T-helper 1 cell (primary cell): ENCODE measurements at regions not wholly inside any gene's neighbourhood (a gene's known extent, or its start where the extent isn't known, plus 50 kb on each side); places are given as distances from the start of the nearest gene placed in this dataset.

Experiments used
- DNase-seq, 5 donors: peaks; one replicate each; pipeline ENCODE4 v3.0.0-alpha.2; 2012 to 2020

DNA sequence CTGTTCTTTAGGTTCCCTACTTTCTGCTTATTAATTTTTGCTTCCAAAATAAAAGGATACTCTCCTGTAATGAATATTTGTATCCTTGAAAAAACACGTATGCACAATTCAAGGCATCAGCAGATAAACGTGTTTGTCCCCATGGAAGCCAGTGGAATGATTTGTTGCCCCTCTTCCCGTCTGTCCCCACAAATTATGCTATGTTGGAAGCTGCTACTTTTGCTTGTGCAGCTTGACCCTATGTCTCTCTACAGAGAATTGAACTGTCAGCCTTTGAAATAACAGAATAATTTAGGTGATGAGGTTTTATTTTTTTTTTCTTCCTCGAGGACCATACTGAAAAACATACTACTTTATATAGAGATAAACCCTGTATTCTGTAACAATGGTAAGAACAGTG lies 401.5 kb upstream of the GOLIM4 start:
- no peak for DNase-seq

DNA sequence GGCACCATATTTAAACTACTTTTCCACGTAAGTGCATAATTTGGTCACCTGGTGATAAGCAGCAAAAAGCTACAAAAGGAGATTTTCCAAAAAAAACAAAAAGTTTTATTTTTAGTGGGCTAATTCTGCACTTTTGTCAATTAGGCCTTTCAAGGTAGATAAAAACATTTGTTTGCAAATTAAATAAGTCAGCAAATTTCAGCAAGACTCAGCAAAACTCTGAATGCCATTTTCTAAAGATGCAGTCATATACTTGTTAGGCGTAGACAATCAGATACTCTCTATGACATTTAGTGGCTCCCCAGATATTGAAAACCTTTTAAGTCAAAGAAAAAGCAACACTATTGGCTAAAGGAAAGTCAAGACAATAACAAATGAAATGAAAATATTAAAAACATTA lies 400.2 kb upstream of the GOLIM4 start:
- no peak for DNase-seq

DNA sequence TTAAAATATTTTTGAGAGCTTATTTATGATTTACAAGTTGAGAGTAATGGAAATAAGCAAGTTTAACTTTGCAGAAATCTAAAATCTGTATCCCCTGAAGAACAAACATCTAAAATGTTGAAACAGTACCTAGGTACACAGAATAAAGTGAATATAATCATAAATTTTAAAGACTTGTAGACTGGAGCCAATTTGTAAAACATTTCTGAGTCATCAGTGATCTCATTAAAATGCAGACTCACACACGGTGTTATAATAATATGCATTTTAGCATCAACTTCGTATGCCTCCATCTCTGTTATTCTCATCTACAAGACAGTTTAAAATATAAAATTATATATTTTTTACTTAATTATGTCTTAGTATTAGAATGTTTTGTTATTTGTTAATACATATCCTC lies 399.5 kb upstream of the GOLIM4 start:
- no peak for DNase-seq

DNA sequence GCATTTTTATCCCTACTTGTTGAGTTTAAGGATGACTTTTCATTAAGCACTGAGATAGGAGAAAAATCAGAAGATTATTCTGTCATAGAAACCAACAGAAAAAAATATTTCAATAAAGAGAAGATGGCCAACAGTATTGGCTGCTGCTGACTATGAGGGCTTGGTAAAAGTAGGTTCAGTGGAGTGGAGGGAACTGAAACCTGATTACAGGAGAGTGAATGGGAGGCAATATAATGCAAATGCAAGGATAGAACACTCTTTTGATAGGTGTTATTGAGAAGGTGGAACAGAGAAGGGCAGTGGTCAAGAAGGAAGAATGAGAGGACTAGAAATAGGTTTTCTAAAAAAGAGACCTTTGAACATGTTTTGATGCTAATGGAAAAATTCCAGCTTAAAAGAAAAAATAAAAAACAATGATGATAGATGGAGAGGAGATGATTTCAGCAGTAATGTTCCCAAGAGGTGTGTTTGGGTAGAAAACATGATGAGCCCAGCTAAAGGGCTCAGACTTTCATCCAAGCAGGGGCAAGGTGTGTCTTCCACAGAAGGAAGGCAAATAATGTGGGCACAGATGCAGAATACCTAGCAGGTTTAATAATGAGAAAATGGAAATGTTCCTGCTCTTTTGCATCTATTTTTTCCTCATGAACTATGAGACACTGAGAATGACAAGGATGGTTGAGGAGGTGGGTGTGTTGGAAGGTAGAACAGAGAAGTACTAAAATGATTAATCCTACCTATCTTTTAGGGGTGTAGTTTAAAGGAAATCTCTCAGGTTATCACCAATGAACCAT lies 397.9 kb upstream of the GOLIM4 start:
- DNase-seq, result no peak

DNA sequence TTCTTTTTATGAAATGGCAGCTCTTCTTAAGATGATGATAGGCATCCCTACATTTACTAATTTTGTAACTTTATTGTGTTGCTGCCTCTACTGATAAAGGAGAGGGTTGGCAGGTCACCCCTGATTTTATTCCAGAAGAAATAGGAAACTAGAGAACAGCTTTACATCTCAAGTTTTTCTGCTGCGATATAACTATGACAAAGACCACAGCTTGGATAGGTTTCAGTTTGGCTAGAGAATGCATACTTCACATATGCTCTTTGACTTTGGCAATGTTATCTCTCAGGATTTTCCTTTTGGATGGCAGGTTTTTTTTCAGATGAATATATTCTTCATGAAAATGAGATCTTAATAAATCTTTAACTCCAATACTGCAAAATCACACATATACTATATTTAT lies 395.3 kb upstream of the GOLIM4 start:
- DNase-seq, result no peak

GRCh38 chr3:168489301-168489700 lies 393.6 kb upstream of the GOLIM4 start:
- DNase-seq, result no peak

DNA sequence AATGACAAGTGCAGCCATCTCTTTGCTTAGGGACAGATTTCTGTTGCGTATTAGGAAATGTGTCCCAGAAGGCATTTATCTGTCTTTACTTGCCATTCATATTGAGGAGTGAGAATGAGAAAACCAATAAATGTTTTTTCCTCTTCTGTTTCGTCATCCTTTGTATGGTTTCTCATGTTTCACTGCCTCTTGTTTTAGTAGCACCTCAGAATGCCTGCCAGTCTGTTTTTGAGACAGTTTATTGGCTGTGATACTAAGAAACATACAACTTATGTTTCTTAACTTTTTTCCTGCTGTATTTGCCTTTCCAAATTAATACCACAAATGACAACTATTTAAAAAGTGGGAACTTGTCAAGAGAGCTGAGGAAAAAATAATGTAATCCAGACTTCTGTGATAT lies 390.2 kb upstream of the GOLIM4 start:
- DNase-seq, result no peak

DNA sequence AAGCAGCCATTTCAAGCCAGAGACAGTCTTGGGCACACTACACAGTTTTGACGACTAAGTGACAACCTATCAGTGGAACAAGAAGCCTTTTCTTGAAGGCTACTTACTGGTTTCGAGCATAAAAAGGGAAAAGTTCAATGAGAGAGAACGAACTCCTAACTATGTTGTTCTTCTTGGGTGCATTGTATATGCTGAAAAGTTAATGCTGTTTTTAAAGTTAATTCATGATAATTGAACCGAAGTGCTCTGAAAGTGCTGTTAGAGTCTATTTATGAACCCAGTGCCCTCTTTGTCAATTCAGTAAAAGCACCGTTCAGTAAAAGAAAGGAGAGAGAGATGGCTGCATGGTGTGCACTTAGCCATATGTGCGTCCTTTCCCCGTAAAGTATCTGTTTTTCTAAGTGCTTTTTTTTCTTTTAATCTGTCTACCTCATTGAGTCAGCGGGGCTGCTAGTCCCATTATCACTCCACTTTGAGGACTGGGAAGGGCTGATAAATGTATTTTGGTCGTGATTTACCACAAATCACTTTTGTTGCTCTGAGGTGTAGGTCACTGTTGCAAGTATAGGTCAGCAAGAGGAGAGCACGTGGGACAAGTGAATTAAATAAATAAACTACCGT lies 380.7 kb upstream of the GOLIM4 start:
- no peak for DNase-seq

- no peak for DNase-seq
Measured at GRCh38 chr3:168475704-168476103, 380.0 kb upstream of the GOLIM4 start.

GRCh38 chr3:168473334-168473890 lies 377.7 kb upstream of the GOLIM4 start:
- DNase-seq, result no peak

- no peak for DNase-seq
Measured at GRCh38 chr3:168472783-168473182, 377.1 kb upstream of the GOLIM4 start.

DNA sequence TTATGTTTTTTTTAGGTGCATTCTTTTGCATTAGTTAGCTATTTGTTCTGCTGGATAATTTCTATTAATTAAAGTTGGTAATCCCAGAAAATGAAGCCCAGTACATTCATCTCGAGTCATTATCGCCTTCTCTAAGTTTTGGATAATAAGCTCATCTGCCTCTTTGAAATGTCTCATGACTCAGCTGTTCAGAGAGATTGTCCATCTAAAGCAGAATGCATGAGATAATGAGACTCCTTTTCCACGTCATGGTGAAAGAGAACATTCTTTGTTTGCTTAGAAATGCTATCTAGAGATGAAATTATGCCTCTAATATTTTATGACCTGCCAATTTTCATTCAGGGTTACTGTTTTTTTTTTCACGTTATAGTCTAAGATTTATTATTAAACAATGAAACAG lies 374.7 kb upstream of the GOLIM4 start:
- no peak for DNase-seq

DNA sequence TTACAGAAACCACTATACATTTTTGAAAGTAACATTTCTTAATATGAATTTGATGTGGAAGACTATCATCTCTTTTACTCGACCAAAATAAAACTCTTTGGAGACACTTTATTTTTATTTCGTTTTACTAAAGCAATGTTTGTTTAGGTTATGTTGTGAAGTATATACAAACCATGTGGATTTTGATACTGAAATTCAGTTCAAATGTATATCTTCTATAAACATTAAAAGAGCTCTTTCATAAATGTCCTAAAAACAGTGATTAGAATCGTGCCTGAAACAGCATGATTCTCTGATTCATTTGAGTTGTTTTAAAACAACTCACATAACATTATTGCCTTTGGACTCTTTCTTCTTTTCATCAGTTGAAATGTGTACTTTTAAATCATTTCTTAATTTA lies 373.7 kb upstream of the GOLIM4 start:
- no peak for DNase-seq

DNA sequence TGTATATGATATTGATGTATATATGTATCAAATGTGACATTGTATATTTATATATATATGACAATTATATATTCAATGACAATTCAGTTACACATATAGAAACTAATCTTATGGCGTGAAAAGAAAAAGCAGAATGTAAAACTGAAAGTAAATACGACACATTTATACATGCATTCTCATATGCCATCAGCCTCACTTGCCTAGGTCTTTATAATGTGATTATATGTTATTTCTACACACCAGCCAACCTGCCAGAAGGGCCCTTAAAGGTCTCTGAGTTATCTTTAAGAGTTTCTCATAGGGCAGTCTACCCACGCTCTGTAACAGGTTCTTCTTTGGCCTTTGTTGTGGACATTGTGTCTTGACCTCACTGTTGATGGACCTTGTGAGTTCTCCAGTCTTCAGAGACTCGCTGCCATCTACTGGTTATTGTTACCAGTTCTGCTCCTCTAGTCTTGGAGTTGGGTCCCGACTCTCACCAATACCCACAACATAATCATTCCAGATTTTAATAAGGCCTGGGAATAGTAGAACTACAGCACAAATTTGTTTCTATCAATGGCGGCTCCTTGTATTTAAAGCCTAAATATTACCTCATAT lies 371.5 kb upstream of the GOLIM4 start:
- DNase-seq, result peak in 1 of 5 donors; percentile 0

DNA sequence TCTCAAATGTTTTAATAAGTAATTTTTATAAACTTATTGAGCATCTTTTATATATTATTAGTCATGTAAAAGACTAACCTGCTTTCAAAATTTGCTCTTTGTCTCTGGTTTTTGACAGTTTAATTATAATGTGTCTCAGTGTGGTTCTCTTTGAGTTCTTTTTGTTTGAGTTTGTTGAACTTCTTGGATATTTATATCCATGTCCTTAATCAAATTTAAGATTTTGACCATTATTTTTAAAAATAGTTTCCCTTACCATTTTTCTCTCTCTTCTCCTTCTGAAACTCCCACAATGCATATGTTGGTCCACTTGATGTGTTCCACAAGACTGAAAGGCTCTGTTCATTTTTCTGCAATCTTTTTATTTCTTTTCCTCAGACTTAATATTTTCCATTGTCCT lies 366.1 kb upstream of the GOLIM4 start:
- no peak for DNase-seq

GRCh38 chr3:168459226-168459784 lies 363.6 kb upstream of the GOLIM4 start:
- DNase-seq, result no peak

DNA sequence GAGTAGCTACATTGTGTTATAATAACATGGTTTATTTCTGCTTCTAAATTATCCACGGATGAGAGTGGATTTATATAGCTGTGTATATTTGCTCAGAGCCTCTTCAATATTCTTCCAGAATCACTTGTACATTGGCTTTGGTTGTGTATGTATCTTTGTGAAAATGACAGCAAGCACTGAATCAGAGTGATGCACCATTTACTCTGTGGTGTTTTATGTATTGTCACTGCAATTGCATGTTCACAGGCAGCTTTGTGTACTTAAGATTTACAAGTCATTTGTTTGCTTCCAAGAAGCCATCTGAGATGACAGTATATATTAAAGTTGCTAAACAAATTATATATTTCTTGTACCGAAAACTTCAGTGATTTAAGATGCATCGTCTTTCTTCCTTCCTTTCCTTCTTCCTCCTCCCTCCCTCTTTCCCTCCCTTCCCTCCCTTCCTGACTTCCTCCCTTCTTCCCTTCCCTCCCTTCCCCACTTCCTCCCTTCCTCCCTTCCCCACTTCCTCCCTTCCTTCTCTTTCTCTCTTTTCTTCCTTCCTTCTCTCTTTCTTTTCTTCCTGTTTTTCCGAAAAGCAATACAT lies 362.3 kb upstream of the GOLIM4 start:
- no peak for DNase-seq

- DNase-seq, result no peak
Measured at GRCh38 chr3:168455814-168456213, 360.1 kb upstream of the GOLIM4 start.

GRCh38 chr3:168453623-168454022 lies 357.9 kb upstream of the GOLIM4 start:
- DNase-seq, result no peak

DNA sequence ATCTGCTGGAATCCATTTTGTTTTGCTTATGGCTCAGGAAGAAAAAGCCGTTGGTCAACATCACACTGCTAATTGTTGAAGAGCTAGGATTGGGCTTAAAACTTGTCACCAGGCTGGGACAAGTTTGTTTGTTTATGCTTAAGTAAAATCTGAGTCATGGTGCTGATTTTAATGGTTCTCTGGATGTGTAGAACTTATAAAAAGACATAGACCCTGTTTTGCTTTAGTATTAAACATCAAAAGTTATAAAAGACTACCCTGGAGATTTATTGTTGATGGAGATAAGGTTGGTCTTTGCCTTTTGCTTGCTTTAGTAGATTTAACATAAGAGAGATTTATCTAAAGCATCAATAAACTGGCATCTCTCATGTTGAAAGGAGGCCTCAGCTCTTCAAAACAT lies 348.2 kb upstream of the GOLIM4 start:
- no peak for DNase-seq

DNA sequence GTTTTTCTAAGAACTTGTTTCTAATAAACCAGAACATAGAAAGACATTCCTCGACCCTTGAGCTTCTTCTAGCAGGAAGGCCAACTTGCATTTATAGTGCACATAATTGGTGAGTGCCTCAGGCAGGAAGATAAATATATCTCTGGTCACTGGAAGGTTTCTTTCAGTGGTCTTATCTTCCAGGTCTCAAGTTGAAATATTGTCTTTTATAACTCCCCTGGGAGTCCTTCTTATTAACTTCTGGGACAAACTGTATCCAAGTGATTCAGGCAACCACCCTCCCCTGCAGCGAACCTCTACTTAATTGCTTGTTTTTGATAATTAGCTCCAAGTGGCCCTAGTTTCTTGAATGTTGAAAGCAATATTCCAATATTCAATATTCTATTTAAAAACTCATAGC lies 346.8 kb upstream of the GOLIM4 start:
- no peak for DNase-seq

DNA sequence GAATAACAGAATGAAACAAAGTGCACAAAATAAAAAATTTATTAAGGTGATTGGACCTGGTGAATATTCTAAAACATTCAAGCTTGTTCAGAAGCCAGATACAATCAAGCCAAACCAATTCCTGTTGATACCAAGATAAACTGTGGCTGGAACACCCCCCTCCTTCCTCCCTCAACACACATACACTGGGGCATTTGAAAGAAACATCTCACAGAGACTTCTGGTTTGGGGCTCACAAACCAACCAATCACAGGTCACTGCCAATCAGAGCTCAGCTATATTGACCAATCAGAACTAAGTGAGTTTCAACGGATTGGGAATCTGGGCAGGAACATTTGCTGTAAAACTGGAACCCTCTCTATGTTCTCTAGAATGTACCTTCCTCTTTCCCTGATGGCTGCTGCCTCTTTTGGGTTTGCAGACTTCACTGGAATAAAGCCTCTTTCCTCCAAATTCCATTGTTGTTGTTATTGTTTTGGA lies 340.6 kb upstream of the GOLIM4 start:
- DNase-seq, result no peak

GRCh38 chr3:168431491-168431890 lies 335.8 kb upstream of the GOLIM4 start:
- no peak for DNase-seq
